ENCODE measurements at regions not wholly inside any gene's neighbourhood (a gene's known extent, or its start where the extent isn't known, plus 50 kb on each side); places are given as distances from the start of the nearest gene placed in this dataset.

DNA sequence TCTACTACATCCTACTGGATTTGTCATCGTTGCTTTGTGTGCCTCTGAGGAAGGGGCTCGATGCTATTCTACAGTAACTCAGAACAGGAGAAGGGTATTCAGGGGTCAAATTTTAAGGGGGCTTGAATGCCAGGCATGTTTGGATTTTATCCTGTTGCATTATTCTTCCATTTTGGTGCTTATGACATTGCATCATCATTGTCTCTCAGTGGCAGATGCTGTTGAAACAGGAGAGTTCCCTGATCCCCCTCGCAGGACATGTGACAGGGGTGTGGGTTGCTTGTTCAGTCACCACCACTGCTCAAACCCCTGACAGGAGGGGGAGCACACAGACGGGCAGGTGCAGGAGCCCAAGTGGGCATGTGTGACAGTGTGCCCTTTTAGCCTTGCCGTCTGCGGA is 156.7 kb downstream of the SLC4A3 start:
- ChIA-PET POLR2A (no interaction called here), CTCF (no interaction called here)
- TF ChIP-seq, protein P1, sequence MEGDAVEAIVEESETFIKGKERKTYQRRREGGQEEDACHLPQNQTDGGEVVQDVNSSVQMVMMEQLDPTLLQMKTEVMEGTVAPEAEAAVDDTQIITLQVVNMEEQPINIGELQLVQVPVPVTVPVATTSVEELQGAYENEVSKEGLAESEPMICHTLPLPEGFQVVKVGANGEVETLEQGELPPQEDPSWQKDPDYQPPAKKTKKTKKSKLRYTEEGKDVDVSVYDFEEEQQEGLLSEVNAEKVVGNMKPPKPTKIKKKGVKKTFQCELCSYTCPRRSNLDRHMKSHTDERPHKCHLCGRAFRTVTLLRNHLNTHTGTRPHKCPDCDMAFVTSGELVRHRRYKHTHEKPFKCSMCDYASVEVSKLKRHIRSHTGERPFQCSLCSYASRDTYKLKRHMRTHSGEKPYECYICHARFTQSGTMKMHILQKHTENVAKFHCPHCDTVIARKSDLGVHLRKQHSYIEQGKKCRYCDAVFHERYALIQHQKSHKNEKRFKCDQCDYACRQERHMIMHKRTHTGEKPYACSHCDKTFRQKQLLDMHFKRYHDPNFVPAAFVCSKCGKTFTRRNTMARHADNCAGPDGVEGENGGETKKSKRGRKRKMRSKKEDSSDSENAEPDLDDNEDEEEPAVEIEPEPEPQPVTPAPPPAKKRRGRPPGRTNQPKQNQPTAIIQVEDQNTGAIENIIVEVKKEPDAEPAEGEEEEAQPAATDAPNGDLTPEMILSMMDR (IDR thresholded peaks at IDR 0.05; ENCODE audit: control extremely low read depth, extremely low read depth, low read depth, missing control alignments): no peak
- no peak for DNase-seq (ENCODE audit: extremely low spot score)

DNA sequence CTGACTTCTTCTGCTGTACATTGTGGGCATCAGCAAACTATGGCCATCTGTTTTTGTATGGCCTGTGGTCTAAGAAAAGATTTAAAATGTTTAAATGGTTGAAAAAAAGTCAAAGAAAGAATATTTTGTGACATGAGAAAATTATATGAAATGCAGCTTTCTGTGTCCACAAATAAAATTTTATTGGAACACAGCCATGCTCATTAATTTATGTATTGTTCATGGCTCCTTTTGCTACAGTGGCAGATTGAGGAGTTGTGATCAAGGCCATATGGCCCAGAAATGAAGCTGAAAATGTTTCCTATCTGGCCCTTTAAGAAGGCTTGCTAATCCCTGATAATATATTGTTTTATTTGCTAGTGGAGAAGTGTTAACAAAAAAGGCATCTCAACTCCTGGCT is 162.0 kb downstream of the SLC4A3 start:
- CTCF ChIA-PET: no interaction called here
- POLR2A ChIA-PET: no interaction called here
- TF ChIP-seq, protein P1 (IDR thresholded peaks at IDR 0.05; ENCODE audit: control extremely low read depth, extremely low read depth, low read depth, missing control alignments): no peak

DNA sequence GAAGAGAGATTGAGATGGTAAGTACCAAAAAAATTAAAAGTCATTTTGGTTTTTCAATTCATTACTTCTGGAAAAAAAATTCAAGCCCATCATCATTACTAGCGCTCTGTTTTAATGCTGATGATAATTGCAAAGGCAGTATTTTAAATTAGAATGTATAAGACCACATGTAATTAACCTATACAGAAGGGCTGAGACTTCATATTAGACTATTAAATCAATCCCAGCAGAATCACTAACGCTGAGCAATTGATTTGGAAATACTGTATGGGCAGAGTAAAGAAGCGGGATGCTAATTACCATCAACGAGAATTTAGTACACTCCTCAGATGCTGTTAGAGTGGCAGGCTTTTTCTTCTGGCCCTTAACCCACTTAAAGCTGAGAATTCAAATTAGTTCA is 165.0 kb downstream of the SLC4A3 start:
- ChIA-PET CTCF (no interaction called here), POLR2A (no interaction called here)
- TF ChIP-seq, protein P1 (IDR thresholded peaks at IDR 0.05; ENCODE audit: control extremely low read depth, extremely low read depth, low read depth, missing control alignments): no peak
- DNase-seq (ENCODE audit: extremely low spot score): no peak

More for the DNA sequence above, 162.0 kb downstream of the SLC4A3 start:
- no peak for DNase-seq (ENCODE audit: extremely low spot score)

DNA sequence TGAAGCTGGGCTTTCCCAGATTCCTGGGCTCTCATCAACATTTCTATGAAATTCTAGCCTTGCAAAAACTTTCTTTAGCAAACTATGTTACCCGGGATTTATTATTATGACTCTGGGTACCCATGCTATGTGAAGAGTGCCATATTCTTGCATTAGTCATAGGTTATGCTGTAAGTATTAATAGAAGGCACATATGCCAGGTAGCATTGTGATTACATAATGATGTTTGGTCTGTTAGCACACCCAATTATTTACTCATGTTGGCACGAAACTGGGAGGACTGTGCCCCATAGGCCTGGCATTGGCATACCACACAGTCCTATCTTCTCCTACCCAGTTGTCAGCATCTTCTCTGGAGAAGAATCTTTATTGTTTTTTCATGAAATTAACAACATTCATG is 171.0 kb downstream of the SLC4A3 start:
- DNase-seq (ENCODE audit: extremely low spot score): no peak
- POLR2A ChIA-PET: no interaction called here
- CTCF ChIA-PET: interaction anchor here (0.6 to 1.2 kb wide), 2 partner anchors 13 to 46 kb away, joined by 3 to 4 read pairs; no protein-coding TSS in a partner anchor
- TF ChIP-seq, protein P1 (IDR thresholded peaks at IDR 0.05; ENCODE audit: control extremely low read depth, extremely low read depth, low read depth, missing control alignments): no peak

DNA sequence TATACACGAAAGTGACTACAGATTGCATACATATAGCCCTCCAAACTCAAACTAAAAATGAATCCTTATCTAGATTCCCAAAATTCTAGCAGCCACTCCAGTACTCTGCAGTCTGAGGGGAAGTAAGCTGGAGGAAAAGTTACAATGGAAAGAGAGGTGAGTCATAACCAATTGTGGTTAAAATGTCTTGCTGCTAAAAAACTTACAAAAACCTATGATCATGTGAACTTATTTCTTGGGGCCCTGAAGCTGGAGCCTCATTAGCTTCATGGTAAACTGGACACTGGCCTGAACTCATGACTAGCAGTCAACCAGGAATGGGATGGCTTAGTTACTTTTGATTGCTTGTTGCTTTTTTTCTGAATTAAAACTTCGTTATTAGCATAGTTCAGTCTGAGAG is 175.9 kb downstream of the SLC4A3 start:
- ChIA-PET POLR2A (no interaction called here), CTCF (no interaction called here)
- no peak for DNase-seq (ENCODE audit: extremely low spot score)
- TF ChIP-seq, protein P1 (IDR thresholded peaks at IDR 0.05; ENCODE audit: control extremely low read depth, extremely low read depth, low read depth, missing control alignments): no peak

DNA sequence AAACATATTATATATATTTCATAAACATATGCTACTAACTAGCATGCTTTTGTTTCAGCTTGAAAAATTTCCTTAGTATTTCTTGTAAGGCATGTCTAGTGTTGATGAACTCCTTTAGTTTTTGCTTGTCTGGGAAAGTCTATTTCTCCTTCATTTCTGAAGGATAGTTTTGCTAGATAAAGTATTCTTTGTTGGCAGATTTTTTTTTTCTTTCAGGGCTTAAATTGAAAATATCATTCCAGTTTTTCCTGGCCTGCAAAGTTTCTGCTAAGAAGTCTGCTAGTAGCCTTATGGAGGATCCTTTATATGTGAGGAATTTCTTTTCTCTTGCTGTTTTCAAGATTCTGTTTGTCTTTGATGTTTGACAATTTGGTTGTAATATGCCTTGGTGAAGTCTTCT is 183.5 kb downstream of the SLC4A3 start:
- TF ChIP-seq, protein P1 (IDR thresholded peaks at IDR 0.05; ENCODE audit: control extremely low read depth, extremely low read depth, low read depth, missing control alignments): no peak
- DNase-seq (ENCODE audit: extremely low spot score): no peak
- ChIA-PET CTCF (interaction anchor here (1.0 kb wide), 1 partner anchor 13 kb away, joined by 3 read pairs; no protein-coding TSS in a partner anchor), POLR2A (no interaction called here)

DNA sequence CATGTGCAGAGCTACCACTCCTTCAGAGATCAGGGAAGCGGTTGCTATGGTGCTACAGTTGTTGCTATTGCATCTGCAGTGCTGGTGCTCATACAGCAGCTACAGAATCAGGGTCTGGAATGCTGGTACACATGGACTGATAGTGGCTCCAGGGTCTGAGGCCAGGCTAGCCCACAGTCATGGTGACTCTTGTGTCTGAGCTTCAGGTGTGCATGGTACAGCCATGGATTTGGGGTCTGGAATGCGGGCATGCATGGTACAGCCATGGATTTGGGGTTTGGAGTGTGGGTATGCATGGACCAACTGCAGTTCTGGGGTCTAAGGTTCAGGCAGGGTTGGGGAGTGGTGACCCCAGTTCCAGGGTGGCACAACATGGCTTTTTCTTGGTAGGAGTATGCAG is 185.2 kb downstream of the SLC4A3 start:
- CTCF ChIA-PET: interaction anchor here (1.0 kb wide), 1 partner anchor 16 kb away, joined by 3 read pairs; no protein-coding TSS in a partner anchor
- no peak for DNase-seq (ENCODE audit: extremely low spot score)
- TF ChIP-seq, protein P1 (IDR thresholded peaks at IDR 0.05; ENCODE audit: control extremely low read depth, extremely low read depth, low read depth, missing control alignments): no peak
- POLR2A ChIA-PET: no interaction called here

Data from GM10248 (cell line).